ENCODE measurements at regions not wholly inside any gene's neighbourhood (a gene's known extent, or its start where the extent isn't known, plus 50 kb on each side); places are given as distances from the start of the nearest gene placed in this dataset.

GRCh38 chr12:43044241-43044640 lies 454.7 kb upstream of the PRICKLE1 start:
- no peak for TF ChIP-seq CTCF (IDR thresholded peaks at IDR 0.05)
- TF ChIP-seq POLR2A (IDR thresholded peaks at IDR 0.05), result no peak
